ENCODE measurements at regions not wholly inside any gene's neighbourhood (a gene's known extent, or its start where the extent isn't known, plus 50 kb on each side); places are given as distances from the start of the nearest gene placed in this dataset.

DNA sequence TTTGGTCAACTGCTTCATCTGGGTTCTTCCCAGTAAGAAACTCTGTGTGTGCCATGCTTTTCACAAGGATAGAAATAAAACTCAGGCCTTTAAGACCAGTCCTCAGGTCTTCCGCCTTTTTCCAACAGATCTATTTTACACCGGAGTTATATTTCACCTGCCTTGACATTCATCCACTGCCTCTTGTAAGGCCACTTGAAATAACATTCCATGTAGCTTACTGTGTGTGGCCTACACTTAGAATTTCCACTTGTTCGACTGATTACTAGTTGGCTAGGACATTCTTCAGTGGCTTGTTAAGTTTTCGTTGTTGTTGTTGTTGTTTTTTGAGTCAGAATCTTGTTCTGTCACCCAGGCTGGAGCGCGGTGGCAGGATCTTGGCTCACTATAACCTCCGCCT is 92.8 kb upstream of the UNC5C start:
- H4K20me1 ChIP-seq (ENCODE audit: insufficient read depth, low read length): no peaks in the 10 kb centered on the region

DNA sequence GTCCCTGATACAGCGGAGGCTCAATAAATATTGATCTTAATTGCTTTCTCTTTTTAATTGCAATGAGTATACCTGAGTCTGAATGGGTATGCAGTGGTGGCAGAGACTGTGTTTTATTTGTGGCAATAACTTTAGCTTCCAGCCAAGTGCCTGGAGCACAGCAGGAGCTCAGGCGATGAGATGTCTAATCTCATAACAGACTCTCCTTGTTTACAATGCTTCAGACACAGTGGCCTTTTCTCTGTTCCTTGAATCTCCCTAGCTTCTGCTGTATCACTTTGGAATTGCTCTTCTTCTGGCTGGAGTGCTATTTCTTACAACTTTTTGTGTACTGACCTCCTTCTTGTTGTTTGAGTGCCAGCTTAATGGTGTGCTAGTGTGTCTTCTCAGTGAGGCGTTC is 91.5 kb upstream of the UNC5C start:
- Histone ChIP-seq H4K20me1 (ENCODE audit: insufficient read depth, low read length) (no peaks in the 10 kb centered on the region), H3K27ac (ENCODE audit: low read depth in 1 of 2, low read length in 2 of 2) (no peak overlapping the region), H3K9ac (ENCODE audit: insufficient read depth, low read length, poor library complexity, severe bottlenecking) (no peak overlapping the region), H2AFZ (ENCODE audit: insufficient read depth, low read depth, low read length, poor library complexity, severe bottlenecking) (no peak overlapping the region), H3K4me3 (replicated peaks in 1 of 3; ENCODE audit: low read depth in 2 of 3, low read length in 3 of 3) (no peak overlapping the region), H3K4me1 (ENCODE audit: control insufficient read depth in 1 of 2, insufficient read depth in 2 of 2, low read length in 2 of 2) (peaks cover 5 to 14% of the 10 kb centered on the region in 2 donors), H3K27me3 (ENCODE audit: control insufficient read depth in 2 of 2, insufficient read depth in 2 of 2, low read length in 2 of 2) (no peaks in the 10 kb centered on the region), H3K79me2 (ENCODE audit: insufficient read depth, low read length) (no peaks in the 10 kb centered on the region), H3K9me3 (replicated peaks in 1 of 2; ENCODE audit: control insufficient read depth in 1 of 2, insufficient read depth in 1 of 2, low read length in 2 of 2) (no peaks in the 10 kb centered on the region), H3K4me2 (replicated peaks; ENCODE audit: extremely low read depth, low read length, poor library complexity, severe bottlenecking) (no peak overlapping the region), H3K36me3 (replicated peaks in 1 of 2; ENCODE audit: control insufficient read depth in 1 of 2, insufficient read depth in 2 of 2, low read length in 2 of 2) (no peaks in the 10 kb centered on the region)
- WGBS (ENCODE audit: insufficient coverage): no CpG with 5 or more reads among the region's 3 CpGs
- Mint-ChIP-seq H3K4me3 (no peak overlapping the region), H3K4me1 (peaks cover 16% of the 10 kb centered on the region), H3K27me3 (ENCODE audit: low read depth in 3 of 3) (no peaks in the 10 kb centered on the region), H3K36me3 (no peaks in the 10 kb centered on the region), H3K9me3 (peaks cover 0 to 4% (median 0%) of the 10 kb centered on the region in 7 donors), H3K27ac (no peak overlapping the region)
- TF ChIP-seq, protein P1, sequence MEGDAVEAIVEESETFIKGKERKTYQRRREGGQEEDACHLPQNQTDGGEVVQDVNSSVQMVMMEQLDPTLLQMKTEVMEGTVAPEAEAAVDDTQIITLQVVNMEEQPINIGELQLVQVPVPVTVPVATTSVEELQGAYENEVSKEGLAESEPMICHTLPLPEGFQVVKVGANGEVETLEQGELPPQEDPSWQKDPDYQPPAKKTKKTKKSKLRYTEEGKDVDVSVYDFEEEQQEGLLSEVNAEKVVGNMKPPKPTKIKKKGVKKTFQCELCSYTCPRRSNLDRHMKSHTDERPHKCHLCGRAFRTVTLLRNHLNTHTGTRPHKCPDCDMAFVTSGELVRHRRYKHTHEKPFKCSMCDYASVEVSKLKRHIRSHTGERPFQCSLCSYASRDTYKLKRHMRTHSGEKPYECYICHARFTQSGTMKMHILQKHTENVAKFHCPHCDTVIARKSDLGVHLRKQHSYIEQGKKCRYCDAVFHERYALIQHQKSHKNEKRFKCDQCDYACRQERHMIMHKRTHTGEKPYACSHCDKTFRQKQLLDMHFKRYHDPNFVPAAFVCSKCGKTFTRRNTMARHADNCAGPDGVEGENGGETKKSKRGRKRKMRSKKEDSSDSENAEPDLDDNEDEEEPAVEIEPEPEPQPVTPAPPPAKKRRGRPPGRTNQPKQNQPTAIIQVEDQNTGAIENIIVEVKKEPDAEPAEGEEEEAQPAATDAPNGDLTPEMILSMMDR (IDR thresholded peaks at IDR 0.05): no peak
- intact Hi-C loops (cut with micrococcal nuclease): no loop called here
- no peak for DNase-seq

More for the DNA sequence above, 92.8 kb upstream of the UNC5C start:
- peaks cover 0 to 4% (median 0%) of the 10 kb centered on the region in 7 donors for H3K9me3 Mint-ChIP-seq
- no peaks in the 10 kb centered on the region for H3K79me2 ChIP-seq (ENCODE audit: insufficient read depth, low read length)
- H3K36me3 Mint-ChIP-seq: no peaks in the 10 kb centered on the region
- no peak for DNase-seq
- TF ChIP-seq, protein P1 (IDR thresholded peaks at IDR 0.05): no peak
- H3K27me3 Mint-ChIP-seq (ENCODE audit: low read depth in 3 of 3): no peaks in the 10 kb centered on the region
- H3K4me2 ChIP-seq (replicated peaks; ENCODE audit: extremely low read depth, low read length, poor library complexity, severe bottlenecking): no peak overlapping the region
- no peak overlapping the region for H3K27ac ChIP-seq (ENCODE audit: low read depth in 1 of 2, low read length in 2 of 2)
- no peak overlapping the region for H2AFZ ChIP-seq (ENCODE audit: insufficient read depth, low read depth, low read length, poor library complexity, severe bottlenecking)
- no peak overlapping the region for H3K4me3 ChIP-seq (replicated peaks in 1 of 3; ENCODE audit: low read depth in 2 of 3, low read length in 3 of 3)
- H3K9ac ChIP-seq (ENCODE audit: insufficient read depth, low read length, poor library complexity, severe bottlenecking): no peak overlapping the region
- WGBS (ENCODE audit: insufficient coverage): 98% methylated on average over 7 of the region's 7 CpGs
- no peaks in the 10 kb centered on the region for H3K36me3 ChIP-seq (replicated peaks in 1 of 2; ENCODE audit: control insufficient read depth in 1 of 2, insufficient read depth in 2 of 2, low read length in 2 of 2)
- intact Hi-C loops (cut with micrococcal nuclease): no loop called here
- peaks cover 16% of the 10 kb centered on the region for H3K4me1 Mint-ChIP-seq
- peaks cover 5 to 14% of the 10 kb centered on the region in 2 donors for H3K4me1 ChIP-seq (ENCODE audit: control insufficient read depth in 1 of 2, insufficient read depth in 2 of 2, low read length in 2 of 2)
- H3K27me3 ChIP-seq (ENCODE audit: control insufficient read depth in 2 of 2, insufficient read depth in 2 of 2, low read length in 2 of 2): no peaks in the 10 kb centered on the region
- H3K27ac Mint-ChIP-seq: no peak overlapping the region
- H3K9me3 ChIP-seq (replicated peaks in 1 of 2; ENCODE audit: control insufficient read depth in 1 of 2, insufficient read depth in 1 of 2, low read length in 2 of 2): no peaks in the 10 kb centered on the region
- H3K4me3 Mint-ChIP-seq: no peak overlapping the region
